Activated CD8-positive, alpha-beta memory T cell treated with anti-CD3 and anti-CD28 coated beads, Interleukin-2, amount 50 U/mL, for 4 hours (primary cell): ENCODE measurements at regions not wholly inside any gene's neighbourhood (a gene's known extent, or its start where the extent isn't known, plus 50 kb on each side); places are given as distances from the start of the nearest gene placed in this dataset.

ENCODE experiments used
- DNase-seq: peaks from one replicate; pipeline ENCODE4 v3.0.0-alpha.2; 2020

- no peak for DNase-seq
These were observed 851.2 kb upstream of the NR2F2 start for GRCh38 chr15:95479308-95479707.

- no peak for DNase-seq
These were observed 845.1 kb upstream of the NR2F2 start for GRCh38 chr15:95485367-95485766.

GRCh38 chr15:95486224-95486623 lies 844.3 kb upstream of the NR2F2 start:
- no peak for DNase-seq

- no peak for DNase-seq
These were observed 841.4 kb upstream of the NR2F2 start for GRCh38 chr15:95489103-95489502.

- DNase-seq: no peak
These were observed 838.0 kb upstream of the NR2F2 start for GRCh38 chr15:95492388-95493070.

- DNase-seq: no peak
These were observed 835.4 kb upstream of the NR2F2 start for GRCh38 chr15:95494971-95495541.

- no peak for DNase-seq
These were observed 832.9 kb upstream of the NR2F2 start for GRCh38 chr15:95497634-95498033.

GRCh38 chr15:95498961-95499360 lies 831.5 kb upstream of the NR2F2 start:
- DNase-seq: no peak

- no peak for DNase-seq
These were observed 831.1 kb upstream of the NR2F2 start for GRCh38 chr15:95499397-95499796.

- DNase-seq: no peak
These were observed 828.6 kb upstream of the NR2F2 start for GRCh38 chr15:95501865-95502264.

- DNase-seq: no peak
These were observed 827.4 kb upstream of the NR2F2 start for GRCh38 chr15:95503107-95503506.

- DNase-seq: no peak
These were observed 826.8 kb upstream of the NR2F2 start for GRCh38 chr15:95503640-95504225.

- no peak for DNase-seq
These were observed 818.8 kb upstream of the NR2F2 start for GRCh38 chr15:95511671-95512070.

- no peak for DNase-seq
These were observed 817.6 kb upstream of the NR2F2 start for GRCh38 chr15:95512906-95513305.

GRCh38 chr15:95519887-95520286 lies 810.6 kb upstream of the NR2F2 start:
- no peak for DNase-seq

GRCh38 chr15:95520511-95520910 lies 810.0 kb upstream of the NR2F2 start:
- no peak for DNase-seq

- no peak for DNase-seq
These were observed 809.6 kb upstream of the NR2F2 start for GRCh38 chr15:95520922-95521321.

GRCh38 chr15:95522533-95522932 lies 808.0 kb upstream of the NR2F2 start:
- DNase-seq: no peak

GRCh38 chr15:95528920-95529319 lies 801.6 kb upstream of the NR2F2 start:
- no peak for DNase-seq

- DNase-seq: no peak
These were observed 793.9 kb upstream of the NR2F2 start for GRCh38 chr15:95536638-95537037.

GRCh38 chr15:95538693-95539092 lies 791.8 kb upstream of the NR2F2 start:
- DNase-seq: no peak

- DNase-seq: no peak
These were observed 789.2 kb upstream of the NR2F2 start for GRCh38 chr15:95541301-95541700.

- DNase-seq: no peak
These were observed 781.2 kb upstream of the NR2F2 start for GRCh38 chr15:95549168-95549738.

- DNase-seq: no peak
These were observed 779.8 kb upstream of the NR2F2 start for GRCh38 chr15:95550702-95551101.
